HEK293 (cell line): ENCODE measurements at regions not wholly inside any gene's neighbourhood (a gene's known extent, or its start where the extent isn't known, plus 50 kb on each side); places are given as distances from the start of the nearest gene placed in this dataset.

Source experiments
- GLI2 ChIP-seq: fragments of 450-650 bp; formaldehyde crosslinking; IDR thresholded peaks from 2 replicates; pipeline ENCODE4; 2017; ENCODE audit warnings: missing biosample characterization, missing genetic modification characterization, low read depth, borderline replicate concordance
- GLIS2 ChIP-seq: fragments of 450-650 bp; formaldehyde crosslinking; IDR thresholded peaks from 2 replicates; pipeline ENCODE4 v1.5.1; 2016; ENCODE audit warnings: missing biosample characterization, missing genetic modification characterization
- HOXA7 ChIP-seq: sonication (generic); formaldehyde crosslinking; IDR thresholded peaks from 2 replicates; pipeline ENCODE4 v1.8.1; 2022; ENCODE audit warnings: missing genetic modification reagents, borderline replicate concordance
- IKZF3 ChIP-seq: fragments of 450-650 bp; IDR thresholded peaks from 2 replicates; pipeline ENCODE4 v1.5.0; 2018; ENCODE audit warnings: missing biosample characterization, mild to moderate bottlenecking, missing genetic modification characterization, moderate library complexity
- KLF1 ChIP-seq: fragments of 450-650 bp; formaldehyde crosslinking; IDR thresholded peaks from 2 replicates; pipeline ENCODE4 v1.5.1; 2016; ENCODE audit warnings: missing biosample characterization, missing genetic modification characterization
- KLF16 ChIP-seq: fragments of 450-650 bp; formaldehyde crosslinking; IDR thresholded peaks from 2 replicates; pipeline ENCODE4 v1.5.1; 2017; ENCODE audit warnings: missing biosample characterization, missing genetic modification characterization
- KLF7 ChIP-seq: fragments of 450-650 bp; formaldehyde crosslinking; IDR thresholded peaks from 2 replicates; pipeline ENCODE4 v1.5.1; 2016; ENCODE audit warnings: missing biosample characterization, missing genetic modification characterization, borderline replicate concordance
- MEIS1 ChIP-seq: sonication (generic); formaldehyde crosslinking; IDR thresholded peaks from 2 replicates; pipeline ENCODE4 v1.8.1; 2022; ENCODE audit warnings: missing genetic modification reagents, mild to moderate bottlenecking, borderline replicate concordance
- OSR2 ChIP-seq: fragments of 450-650 bp; formaldehyde crosslinking; IDR thresholded peaks from 2 replicates; pipeline ENCODE4 v1.5.1; 2016; ENCODE audit warnings: missing biosample characterization, missing genetic modification characterization
- SALL2 ChIP-seq: fragments of 450-650 bp; formaldehyde crosslinking; IDR thresholded peaks from 2 replicates; pipeline ENCODE4 v1.5.0; 2017; ENCODE audit warnings: missing biosample characterization, mild to moderate bottlenecking, missing genetic modification characterization, borderline replicate concordance
- SP7 ChIP-seq: fragments of 450-650 bp; formaldehyde crosslinking; IDR thresholded peaks from 2 replicates; pipeline ENCODE4 v1.5.1; 2016; ENCODE audit warnings: missing biosample characterization, missing genetic modification characterization
- TRIM28 ChIP-seq: IDR thresholded peaks from 2 replicates; pipeline ENCODE4 v1.6.1; 2011; ENCODE audit warnings: low read length, control low read depth, borderline replicate concordance
- YY1 ChIP-seq: fragments of 450-650 bp; formaldehyde crosslinking; IDR thresholded peaks from 2 replicates; pipeline ENCODE4 v1.5.1; 2018; ENCODE audit warnings: missing biosample characterization, missing genetic modification characterization
- ZBTB8A ChIP-seq: fragments of 450-650 bp; formaldehyde crosslinking; IDR thresholded peaks from 2 replicates; pipeline ENCODE4 v1.5.1; 2016; ENCODE audit warnings: missing biosample characterization, missing genetic modification characterization
- ZFP3 ChIP-seq: fragments of 450-650 bp; formaldehyde crosslinking; IDR thresholded peaks from 2 replicates; pipeline ENCODE4 v1.5.1; 2016; ENCODE audit warnings: low read depth, missing biosample characterization, missing genetic modification characterization
- ZFP69B ChIP-seq: fragments of 450-650 bp; formaldehyde crosslinking; IDR thresholded peaks from 2 replicates; pipeline ENCODE4 v1.5.1; 2016; ENCODE audit warnings: missing biosample characterization, missing genetic modification characterization
- ZNF16 ChIP-seq: fragments of 450-650 bp; formaldehyde crosslinking; IDR thresholded peaks from 2 replicates; pipeline ENCODE4 v1.5.1; 2016; ENCODE audit warnings: low read depth, missing biosample characterization, missing genetic modification characterization
- ZNF2 ChIP-seq: fragments of 450-650 bp; formaldehyde crosslinking; IDR thresholded peaks from 2 replicates; pipeline ENCODE4 v1.5.1; 2016; ENCODE audit warnings: missing biosample characterization, missing genetic modification characterization
- ZNF239 ChIP-seq: fragments of 450-650 bp; formaldehyde crosslinking; IDR thresholded peaks from 2 replicates; pipeline ENCODE4 v1.5.1; 2016; ENCODE audit warnings: missing biosample characterization, missing genetic modification characterization
- ZNF404 ChIP-seq: fragments of 450-650 bp; formaldehyde crosslinking; IDR thresholded peaks from 2 replicates; pipeline ENCODE4 v1.5.1; 2017; ENCODE audit warnings: missing biosample characterization, missing genetic modification characterization
- ZNF416 ChIP-seq: fragments of 450-650 bp; formaldehyde crosslinking; IDR thresholded peaks from 2 replicates; pipeline ENCODE4 v1.5.1; 2016; ENCODE audit warnings: missing biosample characterization, missing genetic modification characterization
- ZNF48 ChIP-seq: fragments of 450-650 bp; formaldehyde crosslinking; IDR thresholded peaks from 2 replicates; pipeline ENCODE4 v1.5.1; 2016; ENCODE audit warnings: missing biosample characterization, missing genetic modification characterization
- ZNF501 ChIP-seq: fragments of 450-650 bp; formaldehyde crosslinking; IDR thresholded peaks from 2 replicates; pipeline ENCODE4 v1.5.1; 2016; ENCODE audit warnings: missing biosample characterization, missing genetic modification characterization
- ZNF585B ChIP-seq: fragments of 450-650 bp; formaldehyde crosslinking; IDR thresholded peaks from 2 replicates; pipeline ENCODE4 v1.5.1; 2016; ENCODE audit warnings: missing biosample characterization, missing genetic modification characterization
- ZNF626 ChIP-seq: fragments of 450-650 bp; sonication (Bioruptor Pico); formaldehyde crosslinking; IDR thresholded peaks from 2 replicates; pipeline ENCODE4 v1.5.1; 2018; ENCODE audit warnings: missing biosample characterization, missing genetic modification characterization, inconsistent platforms
- ZNF76 ChIP-seq: fragments of 450-650 bp; formaldehyde crosslinking; IDR thresholded peaks from 2 replicates; pipeline ENCODE4; 2016; ENCODE audit warnings: low read depth, missing biosample characterization, missing genetic modification characterization, borderline replicate concordance
- ZNF792 ChIP-seq: fragments of 450-650 bp; formaldehyde crosslinking; IDR thresholded peaks from 2 replicates; pipeline ENCODE4 v1.5.1; 2016; ENCODE audit warnings: missing biosample characterization, missing genetic modification characterization
- ZNF837 ChIP-seq: fragments of 450-650 bp; formaldehyde crosslinking; IDR thresholded peaks from 2 replicates; pipeline ENCODE4 v1.5.1; 2016; ENCODE audit warnings: missing biosample characterization, missing genetic modification characterization
- TF ChIP-seq, protein P1 (sequence below): fragments of 450-650 bp; formaldehyde crosslinking; IDR thresholded peaks from 2 replicates; pipeline ENCODE4 v1.5.1; 2016; ENCODE audit warnings: missing biosample characterization, missing genetic modification characterization
- TF ChIP-seq, protein P2 (sequence below): fragments of 450-650 bp; formaldehyde crosslinking; IDR thresholded peaks from 2 replicates; pipeline ENCODE4 v1.5.1; 2016; ENCODE audit warnings: missing biosample characterization, missing genetic modification characterization
- TF ChIP-seq, protein P3 (sequence below): fragments of 450-650 bp; formaldehyde crosslinking; IDR thresholded peaks from 2 replicates; pipeline ENCODE4 v1.5.1; 2016; ENCODE audit warnings: missing biosample characterization, missing genetic modification characterization
- TF ChIP-seq, protein P4 (sequence below): fragments of 450-650 bp; formaldehyde crosslinking; IDR thresholded peaks from 2 replicates; pipeline ENCODE4 v1.5.1; 2017; ENCODE audit warnings: missing biosample characterization, missing genetic modification characterization
- TF ChIP-seq, protein P5 (sequence below): fragments of 450-650 bp; formaldehyde crosslinking; IDR thresholded peaks from 2 replicates; pipeline ENCODE4 v1.5.1; 2016; ENCODE audit warnings: missing biosample characterization, missing genetic modification characterization

DNA sequence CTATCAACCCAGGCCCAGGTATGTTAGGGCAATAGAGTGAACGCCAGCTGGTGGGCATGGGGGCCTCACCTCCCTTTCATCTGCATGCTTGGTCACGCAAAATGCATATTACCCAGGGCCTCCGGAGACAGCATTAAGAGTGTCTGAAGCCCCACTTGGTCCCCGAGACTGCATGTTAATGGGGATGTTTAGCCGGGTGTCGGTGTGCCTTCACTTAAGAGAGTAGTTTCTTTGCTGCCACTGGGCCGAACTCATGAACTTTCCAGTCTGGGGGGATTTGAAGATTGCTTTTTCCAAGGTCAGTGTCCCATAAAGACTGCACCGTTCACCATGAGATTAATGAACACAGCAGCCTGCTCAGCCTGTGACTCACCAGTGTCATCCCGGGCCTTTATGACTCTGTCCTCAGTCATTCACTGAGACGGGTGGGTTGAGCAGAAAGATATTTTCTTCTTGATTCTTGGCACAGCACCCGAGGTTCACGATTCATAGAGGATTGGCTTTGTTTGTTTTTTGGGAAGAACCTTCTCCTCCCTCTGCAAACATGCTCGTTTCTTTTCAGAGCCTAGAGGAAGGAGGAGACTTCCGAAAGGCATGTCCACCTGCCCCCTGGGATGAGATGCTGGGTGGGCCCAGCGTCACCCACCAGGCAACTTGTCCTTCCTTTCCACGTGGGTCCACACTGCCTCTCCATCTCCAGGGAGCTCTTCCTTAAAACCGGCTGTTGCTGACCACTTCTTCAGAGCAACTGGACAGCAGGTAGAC lies 199.1 kb downstream of the GLI2 start (continued):
- TF ChIP-seq ZNF16 (tag by site-specific recombination) (no peak), GLIS2 (tag by site-specific recombination) (no peak), ZFP3 (tag by site-specific recombination) (no peak), ZNF404 (tag by site-specific recombination) (no peak), ZNF501 (tag by site-specific recombination) (no peak), GLI2 (tag by site-specific recombination) (no peak), HOXA7 (CRISPR knock-in tag) (no peak), ZNF239 (no peak), ZNF76 (tag by site-specific recombination) (no peak), YY1 (tag by site-specific recombination) (no peak), ZNF585B (tag by site-specific recombination) (no peak), KLF16 (tag by site-specific recombination) (no peak), KLF1 (tag by site-specific recombination) (peak; percentile 95), ZNF48 (tag by site-specific recombination) (no peak), IKZF3 (tag by site-specific recombination) (no peak), ZNF2 (tag by site-specific recombination) (no peak), ZBTB8A (no peak), SP7 (tag by site-specific recombination) (0 out of 2 replicates have a peak, but pooled peaks have one; percentile 16), ZNF837 (tag by site-specific recombination) (no peak), ZNF626 (no peak), ZNF792 (no peak), MEIS1 (CRISPR knock-in tag) (no peak), OSR2 (tag by site-specific recombination) (no peak), KLF7 (no peak), ZNF416 (tag by site-specific recombination) (no peak), SALL2 (tag by site-specific recombination) (no peak), TRIM28 (no peak), ZFP69B (tag by site-specific recombination) (0 out of 2 replicates have a peak, but pooled peaks have one; percentile 30)
- TF ChIP-seq, protein P1, sequence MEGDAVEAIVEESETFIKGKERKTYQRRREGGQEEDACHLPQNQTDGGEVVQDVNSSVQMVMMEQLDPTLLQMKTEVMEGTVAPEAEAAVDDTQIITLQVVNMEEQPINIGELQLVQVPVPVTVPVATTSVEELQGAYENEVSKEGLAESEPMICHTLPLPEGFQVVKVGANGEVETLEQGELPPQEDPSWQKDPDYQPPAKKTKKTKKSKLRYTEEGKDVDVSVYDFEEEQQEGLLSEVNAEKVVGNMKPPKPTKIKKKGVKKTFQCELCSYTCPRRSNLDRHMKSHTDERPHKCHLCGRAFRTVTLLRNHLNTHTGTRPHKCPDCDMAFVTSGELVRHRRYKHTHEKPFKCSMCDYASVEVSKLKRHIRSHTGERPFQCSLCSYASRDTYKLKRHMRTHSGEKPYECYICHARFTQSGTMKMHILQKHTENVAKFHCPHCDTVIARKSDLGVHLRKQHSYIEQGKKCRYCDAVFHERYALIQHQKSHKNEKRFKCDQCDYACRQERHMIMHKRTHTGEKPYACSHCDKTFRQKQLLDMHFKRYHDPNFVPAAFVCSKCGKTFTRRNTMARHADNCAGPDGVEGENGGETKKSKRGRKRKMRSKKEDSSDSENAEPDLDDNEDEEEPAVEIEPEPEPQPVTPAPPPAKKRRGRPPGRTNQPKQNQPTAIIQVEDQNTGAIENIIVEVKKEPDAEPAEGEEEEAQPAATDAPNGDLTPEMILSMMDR (tag by site-specific recombination), result no peak
- TF ChIP-seq, protein P2, sequence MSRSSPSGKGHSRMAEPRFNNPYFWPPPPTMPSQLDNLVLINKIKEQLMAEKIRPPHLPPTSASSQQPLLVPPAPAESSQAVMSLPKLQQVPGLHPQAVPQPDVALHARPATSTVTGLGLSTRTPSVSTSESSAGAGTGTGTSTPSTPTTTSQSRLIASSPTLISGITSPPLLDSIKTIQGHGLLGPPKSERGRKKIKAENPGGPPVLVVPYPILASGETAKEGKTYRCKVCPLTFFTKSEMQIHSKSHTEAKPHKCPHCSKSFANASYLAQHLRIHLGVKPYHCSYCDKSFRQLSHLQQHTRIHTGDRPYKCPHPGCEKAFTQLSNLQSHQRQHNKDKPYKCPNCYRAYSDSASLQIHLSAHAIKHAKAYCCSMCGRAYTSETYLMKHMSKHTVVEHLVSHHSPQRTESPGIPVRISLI (tag by site-specific recombination), result no peak
- TF ChIP-seq, protein P3, sequence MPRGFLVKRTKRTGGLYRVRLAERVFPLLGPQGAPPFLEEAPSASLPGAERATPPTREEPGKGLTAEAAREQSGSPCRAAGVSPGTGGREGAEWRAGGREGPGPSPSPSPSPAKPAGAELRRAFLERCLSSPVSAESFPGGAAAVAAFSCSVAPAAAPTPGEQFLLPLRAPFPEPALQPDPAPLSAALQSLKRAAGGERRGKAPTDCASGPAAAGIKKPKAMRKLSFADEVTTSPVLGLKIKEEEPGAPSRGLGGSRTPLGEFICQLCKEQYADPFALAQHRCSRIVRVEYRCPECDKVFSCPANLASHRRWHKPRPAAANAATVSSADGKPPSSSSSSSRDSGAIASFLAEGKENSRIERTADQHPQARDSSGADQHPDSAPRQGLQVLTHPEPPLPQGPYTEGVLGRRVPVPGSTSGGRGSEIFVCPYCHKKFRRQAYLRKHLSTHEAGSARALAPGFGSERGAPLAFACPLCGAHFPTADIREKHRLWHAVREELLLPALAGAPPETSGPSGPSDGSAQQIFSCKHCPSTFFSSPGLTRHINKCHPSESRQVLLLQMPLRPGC (tag by site-specific recombination), result no peak
- TF ChIP-seq, protein P4, sequence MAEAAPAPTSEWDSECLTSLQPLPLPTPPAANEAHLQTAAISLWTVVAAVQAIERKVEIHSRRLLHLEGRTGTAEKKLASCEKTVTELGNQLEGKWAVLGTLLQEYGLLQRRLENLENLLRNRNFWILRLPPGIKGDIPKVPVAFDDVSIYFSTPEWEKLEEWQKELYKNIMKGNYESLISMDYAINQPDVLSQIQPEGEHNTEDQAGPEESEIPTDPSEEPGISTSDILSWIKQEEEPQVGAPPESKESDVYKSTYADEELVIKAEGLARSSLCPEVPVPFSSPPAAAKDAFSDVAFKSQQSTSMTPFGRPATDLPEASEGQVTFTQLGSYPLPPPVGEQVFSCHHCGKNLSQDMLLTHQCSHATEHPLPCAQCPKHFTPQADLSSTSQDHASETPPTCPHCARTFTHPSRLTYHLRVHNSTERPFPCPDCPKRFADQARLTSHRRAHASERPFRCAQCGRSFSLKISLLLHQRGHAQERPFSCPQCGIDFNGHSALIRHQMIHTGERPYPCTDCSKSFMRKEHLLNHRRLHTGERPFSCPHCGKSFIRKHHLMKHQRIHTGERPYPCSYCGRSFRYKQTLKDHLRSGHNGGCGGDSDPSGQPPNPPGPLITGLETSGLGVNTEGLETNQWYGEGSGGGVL, result no peak
- TF ChIP-seq, protein P5, sequence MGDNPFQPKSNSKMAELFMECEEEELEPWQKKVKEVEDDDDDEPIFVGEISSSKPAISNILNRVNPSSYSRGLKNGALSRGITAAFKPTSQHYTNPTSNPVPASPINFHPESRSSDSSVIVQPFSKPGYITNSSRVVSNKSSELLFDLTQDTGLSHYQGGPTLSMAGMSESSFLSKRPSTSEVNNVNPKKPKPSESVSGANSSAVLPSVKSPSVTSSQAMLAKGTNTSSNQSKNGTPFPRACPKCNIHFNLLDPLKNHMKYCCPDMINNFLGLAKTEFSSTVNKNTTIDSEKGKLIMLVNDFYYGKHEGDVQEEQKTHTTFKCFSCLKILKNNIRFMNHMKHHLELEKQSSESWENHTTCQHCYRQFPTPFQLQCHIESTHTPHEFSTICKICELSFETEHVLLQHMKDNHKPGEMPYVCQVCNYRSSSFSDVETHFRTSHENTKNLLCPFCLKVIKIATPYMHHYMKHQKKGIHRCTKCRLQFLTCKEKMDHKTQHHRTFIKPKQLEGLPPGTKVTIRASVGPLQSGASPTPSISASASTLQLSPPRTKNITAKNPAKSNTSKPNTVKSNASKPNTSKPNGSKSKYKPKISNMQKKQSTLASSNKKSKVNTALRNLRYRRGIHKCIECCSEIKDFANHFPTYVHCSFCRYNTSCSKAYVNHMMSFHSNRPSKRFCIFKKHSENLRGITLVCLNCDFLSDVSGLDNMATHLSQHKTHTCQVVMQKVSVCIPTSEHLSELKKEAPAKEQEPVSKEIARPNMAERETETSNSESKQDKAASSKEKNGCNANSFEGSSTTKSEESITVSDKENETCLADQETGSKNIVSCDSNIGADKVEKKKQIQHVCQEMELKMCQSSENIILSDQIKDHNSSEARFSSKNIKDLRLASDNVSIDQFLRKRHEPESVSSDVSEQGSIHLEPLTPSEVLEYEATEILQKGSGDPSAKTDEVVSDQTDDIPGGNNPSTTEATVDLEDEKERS (tag by site-specific recombination), result no peak
